Thymus (tissue), 11 donors: ENCODE measurements at regions not wholly inside any gene's neighbourhood (a gene's known extent, or its start where the extent isn't known, plus 50 kb on each side); places are given as distances from the start of the nearest gene placed in this dataset.

Source experiments
- DNase-seq, 9 donors: peaks; one replicate each; pipeline ENCODE4 v3.0.0-alpha.2; 2013; ENCODE audit warnings: low spot score in 9 of 9, low read depth in 6 of 9, missing footprints in 1 of 9
- H3K27ac ChIP-seq, 2 donors: one replicate each; pipeline ENCODE4 v1.5.1; 2013; ENCODE audit warnings: control low read depth in 1 of 2, low read depth in 1 of 2, low read length in 1 of 2, mild to moderate bottlenecking in 1 of 2, moderate library complexity in 1 of 2
- H3K27me3 ChIP-seq, 2 donors: one replicate each; pipeline ENCODE4 v1.5.1; 2013; ENCODE audit warnings: low read length in 1 of 2; ENCODE audit not compliant: control insufficient read depth in 2 of 2, insufficient read depth in 1 of 2
- H3K36me3 ChIP-seq, 2 donors: one replicate each; pipeline ENCODE4 v1.5.1; 2013; ENCODE audit warnings: low read length in 1 of 2, mild to moderate bottlenecking in 1 of 2, moderate library complexity in 1 of 2; ENCODE audit not compliant: control insufficient read depth in 2 of 2, insufficient read depth in 2 of 2
- H3K4me1 ChIP-seq, 2 donors: one replicate each; pipeline ENCODE4 v1.5.1; 2013; ENCODE audit warnings: low read length in 2 of 2; ENCODE audit not compliant: control insufficient read depth in 2 of 2, insufficient read depth in 2 of 2
- H3K4me3 ChIP-seq, 2 donors: one replicate each; pipeline ENCODE4 v1.5.1; 2013; ENCODE audit warnings: low read length in 2 of 2, control low read depth in 1 of 2, mild to moderate bottlenecking in 1 of 2
- H3K9me3 ChIP-seq, 2 donors: one replicate each; pipeline ENCODE4 v1.5.1; 2013; ENCODE audit warnings: low read length in 1 of 2, mild to moderate bottlenecking in 1 of 2; ENCODE audit not compliant: control insufficient read depth in 2 of 2, insufficient read depth in 1 of 2
- WGBS: extraction: QIAGEN DNeasy Blood & Tissue Kit; methylation state at CpG from one replicate; pipeline ENCODE4 v1.1.7; 2013; 5-methylcytosine and 5-hydroxymethylcytosine counted together
- donor health status: healthy.

DNA sequence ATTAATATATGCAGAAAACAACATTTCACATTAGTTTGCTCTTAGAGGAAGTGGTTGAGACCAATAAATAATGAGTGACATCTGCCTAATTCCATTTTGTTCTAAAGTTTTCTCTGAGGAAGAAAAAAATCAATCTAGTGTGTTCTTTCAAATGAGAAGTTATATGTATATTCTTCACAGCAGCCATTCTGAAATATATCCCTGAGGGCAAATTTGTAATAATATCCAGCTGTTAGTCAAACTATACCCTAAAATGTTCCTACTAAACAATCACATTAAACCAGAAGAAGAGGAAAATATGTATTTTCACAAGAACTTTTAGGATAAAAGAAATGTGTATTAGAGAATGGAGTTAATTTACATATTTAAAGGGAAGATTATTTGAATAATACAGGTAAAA, 375.1 kb upstream of the CDH19 start:
- H3K9me3 ChIP-seq, result no peaks in the 10 kb centered on the region
- H3K27ac ChIP-seq, result no peak overlapping the region
- no peaks in the 10 kb centered on the region for H3K4me1 ChIP-seq
- no peaks in the 10 kb centered on the region for H3K36me3 ChIP-seq
- no peak for DNase-seq
- H3K27me3 ChIP-seq, result no peaks in the 10 kb centered on the region
- H3K4me3 ChIP-seq, result no peak overlapping the region

DNA sequence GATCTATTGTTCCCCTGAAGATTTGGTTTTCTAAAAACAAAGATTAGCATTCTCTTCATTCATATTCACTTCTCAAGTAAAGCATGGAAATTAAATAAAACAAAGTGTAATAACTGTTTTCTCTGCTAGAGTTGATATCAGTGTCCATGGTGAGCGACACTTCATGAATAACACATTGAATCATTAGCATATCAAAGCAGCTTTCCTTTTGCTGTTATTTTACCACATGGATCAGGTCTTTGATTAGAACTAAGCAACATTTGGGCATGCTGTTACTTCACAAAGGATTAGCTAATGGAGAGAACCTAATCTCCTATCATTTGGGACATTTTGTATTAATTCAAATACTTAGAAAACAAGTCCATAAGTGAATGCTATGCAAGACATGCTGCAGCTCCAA, 368.8 kb upstream of the CDH19 start:
- H3K4me1 ChIP-seq, result no peaks in the 10 kb centered on the region
- no peaks in the 10 kb centered on the region for H3K9me3 ChIP-seq
- no peaks in the 10 kb centered on the region for H3K27me3 ChIP-seq
- 39% methylated on average over 1 of the region's 1 CpG for WGBS
- DNase-seq, result no peak
- H3K27ac ChIP-seq, result no peak overlapping the region
- H3K4me3 ChIP-seq, result no peak overlapping the region
- no peaks in the 10 kb centered on the region for H3K36me3 ChIP-seq

DNA sequence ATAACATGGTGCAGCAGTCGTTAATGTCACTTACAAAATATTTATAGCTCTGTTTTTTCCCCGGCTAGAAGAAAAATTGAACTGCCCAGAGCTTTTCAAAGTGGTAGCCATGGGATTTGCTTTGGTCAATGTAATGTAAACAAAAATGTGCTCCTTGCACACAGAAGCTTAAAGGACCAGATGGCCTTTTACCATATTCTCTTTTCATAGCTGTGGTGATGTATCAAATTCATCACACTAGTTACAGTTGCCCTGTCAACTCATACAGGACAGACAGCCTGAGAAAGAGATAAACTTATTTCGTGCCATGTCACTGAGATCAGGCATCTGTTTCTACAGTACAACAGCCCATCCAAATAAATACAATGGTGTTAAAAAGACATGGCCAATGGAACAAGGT, 368.1 kb upstream of the CDH19 start:
- no peak for DNase-seq
- Histone ChIP-seq H3K4me1 (no peaks in the 10 kb centered on the region), H3K27me3 (no peaks in the 10 kb centered on the region), H3K9me3 (no peaks in the 10 kb centered on the region), H3K27ac (no peak overlapping the region), H3K4me3 (no peak overlapping the region), H3K36me3 (no peaks in the 10 kb centered on the region)
- 66% methylated on average over 3 of the region's 3 CpGs for WGBS

DNA sequence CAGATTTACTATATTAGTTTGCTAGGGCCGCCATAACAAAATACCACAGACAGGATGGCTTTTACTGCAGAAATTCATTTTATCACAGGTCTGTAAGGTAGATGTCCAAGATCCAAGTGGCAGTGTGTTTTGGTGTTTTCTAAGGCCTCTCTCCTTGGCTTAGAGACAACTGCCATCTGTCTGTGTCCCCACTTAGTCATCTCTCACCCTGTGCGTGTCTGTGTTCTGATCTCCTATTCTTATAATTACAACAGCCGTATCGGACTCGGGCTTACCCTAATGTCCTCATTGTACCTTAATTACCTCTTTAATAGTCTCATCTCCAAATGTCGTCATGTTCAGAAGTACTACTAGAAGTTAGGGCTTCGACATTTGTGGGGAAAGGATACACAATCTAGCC, 362.3 kb upstream of the CDH19 start:
- DNase-seq, result no peak
- Histone ChIP-seq H3K9me3 (no peaks in the 10 kb centered on the region), H3K4me1 (no peaks in the 10 kb centered on the region), H3K36me3 (no peaks in the 10 kb centered on the region), H3K27me3 (no peaks in the 10 kb centered on the region), H3K27ac (no peak overlapping the region), H3K4me3 (no peak overlapping the region)
- 86% methylated on average over 7 of the region's 7 CpGs for WGBS

DNA sequence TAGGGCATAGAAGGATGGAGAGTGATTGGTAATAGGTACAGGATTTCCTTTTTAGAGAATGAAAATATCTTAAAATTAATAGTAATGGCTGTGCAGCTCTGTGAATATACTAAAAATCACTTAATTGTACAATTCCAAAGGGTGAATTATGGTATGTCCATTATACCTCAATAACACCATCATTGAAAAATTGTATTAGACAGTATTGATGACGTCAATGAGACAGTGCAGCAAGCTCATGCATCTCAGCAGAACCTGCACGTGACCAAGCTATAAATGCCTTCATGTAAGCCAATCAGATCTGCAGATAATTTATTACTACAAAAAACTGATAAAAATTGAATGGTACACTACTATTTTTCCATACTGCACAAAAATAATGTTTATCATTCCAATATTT, 354.4 kb upstream of the CDH19 start:
- Histone ChIP-seq H3K27me3 (no peaks in the 10 kb centered on the region), H3K27ac (no peak overlapping the region), H3K9me3 (no peaks in the 10 kb centered on the region), H3K4me1 (no peaks in the 10 kb centered on the region), H3K4me3 (no peak overlapping the region), H3K36me3 (no peaks in the 10 kb centered on the region)
- DNase-seq, result no peak
- WGBS, result 87% methylated on average over 2 of the region's 2 CpGs

DNA sequence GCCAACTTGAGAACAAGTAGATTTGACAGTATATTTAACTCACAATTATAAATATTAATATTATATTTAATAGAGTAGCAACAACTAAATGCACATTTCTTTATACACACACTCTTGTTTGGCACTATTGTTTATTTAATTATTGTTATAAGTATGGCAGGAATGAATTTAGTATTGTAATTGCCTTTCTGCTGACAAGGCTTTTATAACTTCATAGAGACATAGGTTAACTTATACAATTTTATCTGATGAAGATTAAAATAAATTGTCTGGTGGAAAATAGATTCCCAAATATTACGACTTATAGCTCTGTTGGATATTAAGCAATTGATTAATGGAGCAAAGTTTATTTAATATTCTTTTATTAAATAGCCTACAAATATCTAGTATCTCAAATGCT, 347.9 kb upstream of the CDH19 start:
- H3K4me3 ChIP-seq, result no peak overlapping the region
- H3K27me3 ChIP-seq, result no peaks in the 10 kb centered on the region
- H3K4me1 ChIP-seq, result no peaks in the 10 kb centered on the region
- WGBS, result 86% methylated on average over 1 of the region's 1 CpG
- H3K27ac ChIP-seq, result no peak overlapping the region
- H3K36me3 ChIP-seq, result no peaks in the 10 kb centered on the region
- DNase-seq, result no peak
- H3K9me3 ChIP-seq, result peaks cover 0 to 8% of the 10 kb centered on the region in 2 donors

DNA sequence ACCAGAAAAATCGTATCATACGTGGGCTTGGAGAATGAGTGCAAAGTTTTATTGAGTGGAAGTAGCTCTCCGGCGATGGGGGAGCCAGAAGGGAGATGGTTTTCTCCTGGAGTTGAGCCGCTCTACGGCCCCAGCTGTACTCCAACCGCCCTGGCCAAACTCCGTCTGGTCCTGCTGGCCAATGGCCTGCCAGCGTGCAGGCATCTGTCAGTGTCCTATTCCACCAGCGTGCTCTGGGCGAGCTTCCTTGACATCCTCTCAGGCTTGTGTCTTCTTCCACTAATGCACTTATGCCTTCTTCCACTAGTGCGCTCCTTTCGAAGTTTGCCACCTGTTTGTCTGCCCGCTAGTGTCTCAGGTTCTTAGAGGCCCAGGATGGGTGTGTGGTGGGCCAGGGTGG, 345.5 kb upstream of the CDH19 start:
- no peak for DNase-seq
- 96% methylated on average over 14 of the region's 14 CpGs for WGBS
- H3K9me3 ChIP-seq, result peaks cover 0 to 8% of the 10 kb centered on the region in 2 donors
- no peak overlapping the region for H3K27ac ChIP-seq
- no peaks in the 10 kb centered on the region for H3K27me3 ChIP-seq
- H3K4me3 ChIP-seq, result no peak overlapping the region
- H3K36me3 ChIP-seq, result no peaks in the 10 kb centered on the region
- H3K4me1 ChIP-seq, result no peaks in the 10 kb centered on the region

DNA sequence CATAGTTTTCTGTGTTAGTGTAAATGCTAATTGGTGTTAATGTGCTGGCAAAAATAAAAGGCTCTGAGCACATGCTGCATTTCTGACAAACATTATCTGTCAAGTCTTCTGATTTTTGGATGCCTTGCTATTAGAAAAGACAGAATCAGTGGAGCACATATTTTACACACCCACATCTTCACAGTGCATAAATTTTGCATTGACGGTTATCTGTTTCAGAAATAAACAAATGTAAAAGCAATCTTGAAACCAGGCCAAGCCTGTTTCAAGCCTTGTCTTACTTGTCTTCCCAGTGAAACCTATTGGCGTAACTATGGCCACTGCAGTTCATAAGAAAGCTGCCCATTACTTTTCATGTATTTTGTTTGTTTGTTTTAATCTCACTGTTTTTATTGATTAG, 333.7 kb upstream of the CDH19 start:
- Histone ChIP-seq H3K4me3 (no peak overlapping the region), H3K9me3 (peaks cover 0 to 4% of the 10 kb centered on the region in 2 donors), H3K4me1 (no peaks in the 10 kb centered on the region), H3K27me3 (no peaks in the 10 kb centered on the region), H3K36me3 (no peaks in the 10 kb centered on the region), H3K27ac (no peak overlapping the region)
- DNase-seq, result no peak
- 94% methylated on average over 2 of the region's 2 CpGs for WGBS

DNA sequence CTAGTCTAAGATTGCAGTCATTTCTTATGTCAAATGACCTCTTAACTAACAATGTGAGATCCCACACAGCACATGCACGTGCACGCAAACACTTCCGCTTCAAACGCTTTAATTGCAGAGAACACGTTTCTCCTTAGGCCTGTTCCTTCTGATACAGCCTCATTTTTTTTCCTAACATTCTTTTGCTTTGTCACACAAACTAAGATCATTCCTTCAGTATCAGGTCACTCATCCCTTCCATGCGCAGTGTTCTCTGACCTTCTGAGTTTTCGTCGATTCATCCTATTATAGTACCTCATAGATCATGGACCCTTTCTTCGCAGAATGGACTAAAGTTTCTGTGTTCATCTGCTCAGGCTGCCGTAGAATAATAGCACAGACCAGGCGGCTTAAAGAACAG, 327.1 kb upstream of the CDH19 start:
- 90% methylated on average over 11 of the region's 11 CpGs for WGBS
- Histone ChIP-seq H3K27ac (no peak overlapping the region), H3K4me3 (no peak overlapping the region), H3K9me3 (no peaks in the 10 kb centered on the region), H3K4me1 (no peaks in the 10 kb centered on the region), H3K27me3 (no peaks in the 10 kb centered on the region), H3K36me3 (no peaks in the 10 kb centered on the region)
- no peak for DNase-seq

DNA sequence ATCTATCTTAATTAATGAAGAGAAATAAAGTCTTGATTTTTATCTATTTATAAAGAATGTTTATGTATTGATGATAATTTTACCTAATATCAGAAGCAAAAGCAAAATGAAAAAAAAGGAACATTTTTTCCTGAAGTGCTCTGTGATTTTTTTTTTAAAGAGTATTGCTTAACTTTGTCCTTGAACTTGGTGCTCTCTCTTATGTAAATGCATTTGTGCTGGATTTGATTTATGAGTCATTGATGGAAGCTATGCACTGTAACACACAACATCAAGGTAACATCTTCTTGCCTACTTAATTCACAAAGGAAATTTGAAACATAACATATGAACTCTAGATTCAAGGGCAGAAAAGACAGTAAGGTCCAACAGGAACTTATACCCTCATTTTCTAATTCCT, 312.9 kb upstream of the CDH19 start:
- H3K4me3 ChIP-seq, result no peak overlapping the region
- H3K9me3 ChIP-seq, result no peaks in the 10 kb centered on the region
- H3K36me3 ChIP-seq, result no peaks in the 10 kb centered on the region
- no peak overlapping the region for H3K27ac ChIP-seq
- H3K27me3 ChIP-seq, result no peaks in the 10 kb centered on the region
- DNase-seq, result no peak
- H3K4me1 ChIP-seq, result no peaks in the 10 kb centered on the region
